SK-N-SH treated with all-trans-retinoic acid at 6 μM for 48 hours (cell line): ENCODE measurements at regions not wholly inside any gene's neighbourhood (a gene's known extent, or its start where the extent isn't known, plus 50 kb on each side); places are given as distances from the start of the nearest gene placed in this dataset.

ENCODE experiments used
- ARNTL ChIP-seq: fragments of 450-650 bp; formaldehyde crosslinking; IDR thresholded peaks from 2 replicates; pipeline ENCODE4 v1.5.0; 2020; ENCODE audit warnings: low read depth, mild to moderate bottlenecking, moderate library complexity, borderline replicate concordance
- CSDC2 ChIP-seq: fragments of 250-450 bp; sonication (Bioruptor Pico); IDR thresholded peaks from 2 replicates; pipeline ENCODE4 v1.5.0; 2020; ENCODE audit warnings: mild to moderate bottlenecking, moderate library complexity
- ESRRG ChIP-seq: fragments of 250-450 bp; sonication (Bioruptor Pico); IDR thresholded peaks from 2 replicates; pipeline ENCODE4 v1.6.1; 2021; ENCODE audit warnings: mild to moderate bottlenecking
- GLIS3 ChIP-seq: fragments of 250-450 bp; sonication (Bioruptor Pico); IDR thresholded peaks from 2 replicates; pipeline ENCODE4 v1.5.0; 2020; ENCODE audit warnings: mild to moderate bottlenecking, moderate library complexity
- OSR1 ChIP-seq: fragments of 250-450 bp; sonication (Bioruptor Pico); IDR thresholded peaks from 2 replicates; pipeline ENCODE4 v1.8.0; 2022; ENCODE audit warnings: moderate library complexity, mild to moderate bottlenecking, inconsistent platforms
- PPARA ChIP-seq: fragments of 250-450 bp; sonication (Bioruptor Pico); IDR thresholded peaks from 2 replicates; pipeline ENCODE4 v1.5.0; 2020; ENCODE audit warnings: mild to moderate bottlenecking, borderline replicate concordance
- RARB ChIP-seq: fragments of 250-450 bp; sonication (Bioruptor Pico); IDR thresholded peaks from 2 replicates; pipeline ENCODE4 v1.8.0; 2021; ENCODE audit warnings: mild to moderate bottlenecking, moderate library complexity
- TCF4 ChIP-seq: fragments of 250-450 bp; sonication (Bioruptor Pico); IDR thresholded peaks from 2 replicates; pipeline ENCODE4 v1.8.0; 2021; ENCODE audit warnings: mild to moderate bottlenecking, moderate library complexity, borderline replicate concordance
- ZC3H10 ChIP-seq: fragments of 250-450 bp; sonication (Bioruptor Pico); IDR thresholded peaks from 2 replicates; pipeline ENCODE4 v1.5.1; 2021; ENCODE audit warnings: mild to moderate bottlenecking, moderate library complexity
- ZFP30 ChIP-seq: fragments of 450-650 bp; formaldehyde crosslinking; IDR thresholded peaks from 2 replicates; pipeline ENCODE4 v1.5.0; 2022; ENCODE audit warnings: mild to moderate bottlenecking, moderate library complexity
- TF ChIP-seq, protein P1 (sequence below): fragments of 250-450 bp; sonication (Bioruptor Pico); IDR thresholded peaks from 2 replicates; pipeline ENCODE4 v1.8.0; 2021; ENCODE audit warnings: low read depth, mild to moderate bottlenecking, moderate library complexity, borderline replicate concordance
- TF ChIP-seq, protein P2 (sequence below): fragments of 250-450 bp; sonication (Bioruptor Pico); IDR thresholded peaks from 2 replicates; pipeline ENCODE4 v1.8.0; 2020; ENCODE audit warnings: mild to moderate bottlenecking, moderate library complexity, borderline replicate concordance
- TF ChIP-seq, protein P3 (sequence below): fragments of 250-450 bp; sonication (Bioruptor Pico); IDR thresholded peaks from 2 replicates; pipeline ENCODE4 v1.5.1; 2020; ENCODE audit warnings: low read depth, mild to moderate bottlenecking, moderate library complexity

- TF ChIP-seq ARNTL (CRISPR knock-in tag) (no peak), RARB (CRISPR knock-in tag) (no peak), ESRRG (CRISPR knock-in tag) (no peak), ZFP30 (CRISPR knock-in tag) (no peak), ZC3H10 (CRISPR knock-in tag) (no peak), OSR1 (CRISPR knock-in tag) (no peak), GLIS3 (CRISPR knock-in tag) (no peak), TCF4 (CRISPR knock-in tag) (no peak), CSDC2 (no peak), PPARA (no peak)
- TF ChIP-seq, protein P1, sequence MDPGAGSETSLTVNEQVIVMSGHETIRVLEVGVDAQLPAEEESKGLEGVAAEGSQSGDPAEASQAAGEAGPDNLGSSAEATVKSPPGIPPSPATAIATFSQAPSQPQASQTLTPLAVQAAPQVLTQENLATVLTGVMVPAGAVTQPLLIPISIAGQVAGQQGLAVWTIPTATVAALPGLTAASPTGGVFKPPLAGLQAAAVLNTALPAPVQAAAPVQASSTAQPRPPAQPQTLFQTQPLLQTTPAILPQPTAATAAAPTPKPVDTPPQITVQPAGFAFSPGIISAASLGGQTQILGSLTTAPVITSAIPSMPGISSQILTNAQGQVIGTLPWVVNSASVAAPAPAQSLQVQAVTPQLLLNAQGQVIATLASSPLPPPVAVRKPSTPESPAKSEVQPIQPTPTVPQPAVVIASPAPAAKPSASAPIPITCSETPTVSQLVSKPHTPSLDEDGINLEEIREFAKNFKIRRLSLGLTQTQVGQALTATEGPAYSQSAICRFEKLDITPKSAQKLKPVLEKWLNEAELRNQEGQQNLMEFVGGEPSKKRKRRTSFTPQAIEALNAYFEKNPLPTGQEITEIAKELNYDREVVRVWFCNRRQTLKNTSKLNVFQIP (CRISPR knock-in tag): no peak
- TF ChIP-seq, protein P2, sequence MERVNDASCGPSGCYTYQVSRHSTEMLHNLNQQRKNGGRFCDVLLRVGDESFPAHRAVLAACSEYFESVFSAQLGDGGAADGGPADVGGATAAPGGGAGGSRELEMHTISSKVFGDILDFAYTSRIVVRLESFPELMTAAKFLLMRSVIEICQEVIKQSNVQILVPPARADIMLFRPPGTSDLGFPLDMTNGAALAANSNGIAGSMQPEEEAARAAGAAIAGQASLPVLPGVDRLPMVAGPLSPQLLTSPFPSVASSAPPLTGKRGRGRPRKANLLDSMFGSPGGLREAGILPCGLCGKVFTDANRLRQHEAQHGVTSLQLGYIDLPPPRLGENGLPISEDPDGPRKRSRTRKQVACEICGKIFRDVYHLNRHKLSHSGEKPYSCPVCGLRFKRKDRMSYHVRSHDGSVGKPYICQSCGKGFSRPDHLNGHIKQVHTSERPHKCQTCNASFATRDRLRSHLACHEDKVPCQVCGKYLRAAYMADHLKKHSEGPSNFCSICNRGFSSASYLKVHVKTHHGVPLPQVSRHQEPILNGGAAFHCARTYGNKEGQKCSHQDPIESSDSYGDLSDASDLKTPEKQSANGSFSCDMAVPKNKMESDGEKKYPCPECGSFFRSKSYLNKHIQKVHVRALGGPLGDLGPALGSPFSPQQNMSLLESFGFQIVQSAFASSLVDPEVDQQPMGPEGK (CRISPR knock-in tag): no peak
- TF ChIP-seq, protein P3, sequence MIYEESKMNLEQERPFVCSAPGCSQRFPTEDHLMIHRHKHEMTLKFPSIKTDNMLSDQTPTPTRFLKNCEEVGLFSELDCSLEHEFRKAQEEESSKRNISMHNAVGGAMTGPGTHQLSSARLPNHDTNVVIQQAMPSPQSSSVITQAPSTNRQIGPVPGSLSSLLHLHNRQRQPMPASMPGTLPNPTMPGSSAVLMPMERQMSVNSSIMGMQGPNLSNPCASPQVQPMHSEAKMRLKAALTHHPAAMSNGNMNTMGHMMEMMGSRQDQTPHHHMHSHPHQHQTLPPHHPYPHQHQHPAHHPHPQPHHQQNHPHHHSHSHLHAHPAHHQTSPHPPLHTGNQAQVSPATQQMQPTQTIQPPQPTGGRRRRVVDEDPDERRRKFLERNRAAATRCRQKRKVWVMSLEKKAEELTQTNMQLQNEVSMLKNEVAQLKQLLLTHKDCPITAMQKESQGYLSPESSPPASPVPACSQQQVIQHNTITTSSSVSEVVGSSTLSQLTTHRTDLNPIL (CRISPR knock-in tag): no peak
These were observed 158.9 kb upstream of the TMEM106B start for GRCh38 chr7:12052211-12052610.
